Posterior cingulate gyrus (tissue), 11 donors: ENCODE measurements at regions not wholly inside any gene's neighbourhood (a gene's known extent, or its start where the extent isn't known, plus 50 kb on each side); places are given as distances from the start of the nearest gene placed in this dataset.
A peak's percentile ranks its signal among the peaks of the same experiment; 100 is the strongest.

ENCODE experiments used
- DNase-seq, 10 donors: peaks; one replicate each; pipeline versions ENCODE4 v3.0.0 to v3.0.0-alpha.2; 2020 to 2021; ENCODE audit warnings: mixed read lengths in 3 of 10
- intact Hi-C: fragments of 100-400 bp; cut with DNase I; formaldehyde crosslinking; loops from one replicate; pipeline ENCODE4 v1.15.1; 2023

- intact Hi-C loops: loop anchor here (10.0 kb wide), 1 partner anchor 595 kb away; no protein-coding TSS in a partner anchor
- no peak for DNase-seq
Observed at GRCh38 chr5:77569409-77569808, 69.1 kb downstream of the OTP start.

- intact Hi-C loops: loop anchor here (10.0 kb wide), 1 partner anchor 596 kb away; no protein-coding TSS in a partner anchor
- no peak for DNase-seq
Observed at GRCh38 chr5:77568555-77568954, 70.0 kb downstream of the OTP start.

GRCh38 chr5:77568082-77568481 lies 70.4 kb downstream of the OTP start:
- DNase-seq: no peak
- intact Hi-C loops: loop anchor here (10.0 kb wide), 1 partner anchor 597 kb away; no protein-coding TSS in a partner anchor

GRCh38 chr5:77563475-77563874 lies 71.4 kb upstream of the WDR41 start:
- intact Hi-C loops: loop anchor here (5.0 to 10.0 kb wide), 2 partner anchors 444 to 601 kb away; no protein-coding TSS in a partner anchor
- peak in 2 of 10 donors; percentile 63 to 76 for DNase-seq

GRCh38 chr5:77561965-77562364 lies 69.8 kb upstream of the WDR41 start:
- intact Hi-C loops: loop anchor here (5.0 to 10.0 kb wide), 2 partner anchors 445 to 603 kb away; no protein-coding TSS in a partner anchor
- DNase-seq: no peak

GRCh38 chr5:77560677-77561263 lies 68.7 kb upstream of the WDR41 start:
- intact Hi-C loops: loop anchor here (5.0 to 10.0 kb wide), 2 partner anchors 447 to 604 kb away; no protein-coding TSS in a partner anchor
- no peak for DNase-seq

GRCh38 chr5:77558266-77558665 lies 66.2 kb upstream of the WDR41 start:
- intact Hi-C loops: no loop called here
- DNase-seq: no peak

GRCh38 chr5:77550406-77550805 lies 58.3 kb upstream of the WDR41 start:
- DNase-seq: no peak
- intact Hi-C loops: no loop called here

GRCh38 chr5:77545285-77545684 lies 53.2 kb upstream of the WDR41 start:
- intact Hi-C loops: no loop called here
- peak in 1 of 10 donors; percentile 77 for DNase-seq
